ENCODE measurements at regions not wholly inside any gene's neighbourhood (a gene's known extent, or its start where the extent isn't known, plus 50 kb on each side); places are given as distances from the start of the nearest gene placed in this dataset.
"Not testable (repeated sequence)": the region's sequence is repeated elsewhere in the genome, so short reads cannot be mapped to it uniquely, and the experiment has no call there.

DNA sequence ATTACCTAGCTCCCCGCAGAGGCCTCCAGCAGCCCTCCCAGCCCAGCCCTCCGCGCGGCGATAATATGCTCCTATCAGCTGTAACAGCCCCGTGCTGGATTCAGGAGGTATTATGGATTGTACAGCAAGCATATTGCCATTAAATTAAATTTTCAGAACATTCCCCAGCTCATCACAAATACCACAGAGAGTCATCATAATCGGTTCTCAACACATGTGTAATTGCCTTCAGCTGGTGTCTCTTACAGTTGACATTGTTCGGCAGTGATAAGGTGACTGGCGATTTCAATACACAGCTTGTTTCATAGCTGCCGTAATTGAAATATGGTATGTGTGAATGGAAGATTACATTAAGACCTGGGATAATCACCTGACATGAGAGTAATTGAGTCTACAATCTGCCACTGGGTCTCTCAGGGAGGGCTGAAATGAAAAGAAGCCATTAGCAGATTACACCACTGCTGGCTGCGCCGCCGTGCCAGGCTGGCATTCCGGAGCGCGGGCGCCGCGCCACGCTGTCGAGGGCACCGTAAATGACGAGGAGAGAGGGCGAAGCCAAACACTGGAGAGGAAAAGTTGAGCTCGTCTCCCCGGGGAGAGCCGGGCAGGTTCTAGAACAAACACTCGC is 549.4 kb upstream of the SALL3 start:
- no peak for DNase-seq

DNA sequence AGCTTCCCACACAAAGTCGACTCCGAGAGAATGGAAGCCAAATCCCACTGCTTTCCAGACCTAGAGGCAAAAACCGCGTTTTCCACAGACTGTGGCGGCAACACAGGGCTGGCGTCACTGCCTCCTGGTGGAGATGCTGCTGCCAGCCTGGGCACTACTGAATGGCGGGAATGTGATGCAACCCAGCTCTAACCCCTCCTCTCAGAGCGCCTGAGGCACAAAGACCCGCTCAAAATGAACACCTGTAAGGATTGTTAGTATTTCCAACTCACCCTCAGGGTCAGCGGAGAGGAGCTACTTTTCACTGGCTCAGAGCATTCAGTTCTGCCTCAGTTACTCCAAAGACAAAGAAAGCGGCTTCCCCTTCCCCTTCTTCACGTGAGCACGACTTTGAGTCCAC is 548.0 kb upstream of the SALL3 start:
- no peak for DNase-seq

GRCh38 chr18:78433562-78433961 is 546.1 kb upstream of the SALL3 start:
- no peak for DNase-seq

- DNase-seq, result no peak
Observed at GRCh38 chr18:78436110-78436509, 543.5 kb upstream of the SALL3 start.

GRCh38 chr18:78438235-78438634 is 541.4 kb upstream of the SALL3 start:
- DNase-seq, result not testable (repeated sequence)

DNA sequence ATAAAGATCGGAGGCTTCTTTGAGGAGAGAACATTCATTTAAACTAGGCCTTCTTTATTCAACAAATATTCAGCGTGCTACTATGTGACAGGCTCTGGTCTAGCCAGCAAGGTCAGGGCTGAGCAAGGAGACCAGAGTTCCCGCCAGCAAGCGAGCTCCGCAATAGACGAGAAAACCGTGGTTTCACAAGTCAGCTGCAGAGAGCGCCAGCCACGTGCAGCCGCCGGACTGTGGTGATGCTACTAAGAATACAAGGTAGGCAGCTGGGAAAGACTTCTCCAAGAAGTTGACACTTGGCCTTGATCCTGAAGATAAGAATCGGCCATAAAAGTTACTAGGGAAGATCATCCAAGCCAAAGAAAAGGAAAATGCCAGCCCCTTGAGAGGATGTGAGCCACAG is 533.7 kb upstream of the SALL3 start:
- no peak for DNase-seq

GRCh38 chr18:78447211-78447610 is 532.4 kb upstream of the SALL3 start:
- DNase-seq, result no peak

GRCh38 chr18:78448106-78448505 is 531.5 kb upstream of the SALL3 start:
- DNase-seq, result no peak

- DNase-seq, result no peak
Observed at GRCh38 chr18:78448591-78448990, 531.0 kb upstream of the SALL3 start.

GRCh38 chr18:78454221-78454620 is 525.4 kb upstream of the SALL3 start:
- DNase-seq, result no peak

- no peak for DNase-seq
Observed at GRCh38 chr18:78455386-78455785, 524.2 kb upstream of the SALL3 start.

DNA sequence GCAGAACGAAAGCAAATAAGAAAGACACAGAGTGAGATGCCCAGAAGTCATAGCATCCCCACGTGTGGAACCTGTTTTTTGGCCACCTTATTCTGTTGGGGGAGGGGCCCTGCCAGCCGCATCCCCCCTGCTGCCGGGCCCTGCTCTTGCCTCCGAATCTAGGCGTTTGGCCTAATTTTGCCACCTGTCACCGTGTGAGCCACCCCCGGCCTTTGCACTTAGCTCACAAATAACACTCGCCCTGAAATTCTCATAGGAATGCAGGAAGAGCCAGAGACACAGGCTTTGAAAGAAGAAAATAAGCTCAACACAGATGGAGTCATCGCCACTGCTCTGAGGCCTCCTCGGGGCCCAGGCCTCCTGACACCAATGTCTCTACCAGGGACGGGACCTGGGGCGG is 522.6 kb upstream of the SALL3 start:
- DNase-seq, result no peak

- DNase-seq, result no peak
Observed at GRCh38 chr18:78457731-78458130, 521.9 kb upstream of the SALL3 start.

GRCh38 chr18:78458356-78458755 is 521.3 kb upstream of the SALL3 start:
- DNase-seq, result no peak

- DNase-seq, result no peak
Observed at GRCh38 chr18:78459668-78460067, 520.0 kb upstream of the SALL3 start.

DNA sequence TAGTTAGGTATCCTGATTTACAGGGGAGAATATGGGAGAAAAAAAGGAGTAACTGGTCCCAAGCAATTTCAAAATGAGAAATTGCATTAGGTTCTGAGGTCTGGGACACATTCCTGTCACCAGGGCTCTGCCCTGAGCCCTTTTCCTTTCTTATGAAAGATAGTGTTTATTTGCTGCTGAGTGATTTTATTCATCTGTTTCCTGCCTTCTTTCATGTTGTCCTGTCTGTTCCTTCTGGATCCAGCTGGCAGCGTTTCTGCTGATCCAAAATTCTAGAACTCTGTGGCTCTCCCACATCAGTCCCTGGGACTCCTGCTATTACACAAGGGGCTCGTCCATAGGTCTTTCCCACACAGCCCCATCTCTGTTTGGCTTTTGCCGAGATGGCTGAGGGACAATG is 519.1 kb upstream of the SALL3 start:
- DNase-seq, result no peak

- no peak for DNase-seq
Observed at GRCh38 chr18:78473563-78473962, 506.1 kb upstream of the SALL3 start.

DNA sequence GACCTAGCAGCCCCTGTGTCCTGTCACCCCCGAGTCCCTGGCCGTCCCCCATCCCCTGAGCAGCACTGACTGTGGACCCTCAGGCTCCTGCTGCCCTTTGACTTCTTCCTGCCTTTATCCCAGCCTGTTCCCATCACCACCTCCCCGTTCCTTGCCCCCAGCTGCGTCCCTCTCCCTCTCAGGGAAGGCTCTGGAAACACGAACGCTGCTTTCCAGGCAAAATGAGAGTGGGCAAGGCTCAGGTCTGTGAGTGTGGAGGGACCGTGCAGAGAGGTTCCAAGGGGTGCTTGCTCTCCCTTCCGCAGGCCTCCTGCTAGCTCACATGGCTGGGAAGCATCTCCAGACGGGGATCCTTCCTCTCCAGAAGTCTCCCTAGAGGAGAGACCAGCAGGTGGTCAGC is 501.8 kb upstream of the SALL3 start:
- no peak for DNase-seq

DNA sequence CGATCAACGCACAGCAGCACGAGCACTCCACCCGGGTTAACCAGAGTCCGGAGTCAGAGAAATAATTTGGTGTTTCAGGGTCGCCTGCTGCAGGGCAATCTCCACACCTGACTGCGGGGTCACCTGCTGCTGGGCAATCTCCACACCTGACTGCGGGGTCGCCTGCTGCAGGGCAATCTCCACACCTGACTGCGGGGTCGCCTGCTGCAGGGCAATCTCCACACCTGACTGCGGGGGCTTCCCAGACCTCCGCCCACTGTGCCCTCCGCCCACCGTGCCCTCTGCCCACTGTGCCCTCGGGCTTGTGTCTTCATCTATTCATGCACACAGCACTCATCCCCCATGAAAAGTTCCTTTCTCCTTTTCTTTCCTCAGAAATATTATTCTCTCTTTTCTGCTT is 500.2 kb upstream of the SALL3 start:
- DNase-seq, result no peak

DNA sequence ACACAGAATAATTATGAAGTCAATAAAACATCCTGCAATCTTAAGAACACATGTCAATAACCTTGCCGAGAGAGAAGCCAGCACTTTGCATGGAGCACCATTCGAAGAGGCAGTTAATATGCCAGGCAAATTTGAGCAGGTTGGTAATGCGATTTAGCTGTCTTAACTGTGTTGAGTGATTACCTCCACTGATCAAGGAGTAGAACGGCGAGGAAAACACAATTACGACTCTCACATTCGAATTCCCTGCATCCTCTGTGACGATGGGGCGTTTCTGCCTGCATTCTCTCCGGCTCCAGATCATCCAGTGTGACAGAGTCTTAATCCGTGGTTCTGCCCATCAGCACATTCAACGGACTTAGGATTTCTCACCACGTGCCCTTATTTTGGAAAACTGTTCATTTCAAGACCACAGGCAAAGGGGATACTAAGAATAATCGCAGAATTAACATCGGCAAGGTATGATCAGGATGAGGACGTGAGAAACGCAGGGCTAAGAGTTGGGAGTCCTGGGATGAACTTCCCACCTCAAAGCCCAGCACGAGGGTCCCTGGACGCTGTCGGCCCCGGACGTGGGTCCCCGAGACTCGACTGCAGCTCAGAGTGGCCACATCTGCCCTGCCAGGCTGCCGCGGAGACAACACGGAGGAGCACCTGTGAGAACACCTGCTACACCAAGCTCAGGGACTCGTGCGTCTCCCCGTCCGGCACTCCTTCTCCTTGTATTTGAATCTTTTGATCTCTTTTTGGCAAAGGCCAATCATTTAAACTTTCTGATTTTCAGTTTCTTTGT is 499.2 kb upstream of the SALL3 start:
- no peak for DNase-seq

GRCh38 chr18:78482378-78482777 is 497.2 kb upstream of the SALL3 start:
- no peak for DNase-seq

- no peak for DNase-seq
Observed at GRCh38 chr18:78487649-78488048, 492.0 kb upstream of the SALL3 start.

DNA sequence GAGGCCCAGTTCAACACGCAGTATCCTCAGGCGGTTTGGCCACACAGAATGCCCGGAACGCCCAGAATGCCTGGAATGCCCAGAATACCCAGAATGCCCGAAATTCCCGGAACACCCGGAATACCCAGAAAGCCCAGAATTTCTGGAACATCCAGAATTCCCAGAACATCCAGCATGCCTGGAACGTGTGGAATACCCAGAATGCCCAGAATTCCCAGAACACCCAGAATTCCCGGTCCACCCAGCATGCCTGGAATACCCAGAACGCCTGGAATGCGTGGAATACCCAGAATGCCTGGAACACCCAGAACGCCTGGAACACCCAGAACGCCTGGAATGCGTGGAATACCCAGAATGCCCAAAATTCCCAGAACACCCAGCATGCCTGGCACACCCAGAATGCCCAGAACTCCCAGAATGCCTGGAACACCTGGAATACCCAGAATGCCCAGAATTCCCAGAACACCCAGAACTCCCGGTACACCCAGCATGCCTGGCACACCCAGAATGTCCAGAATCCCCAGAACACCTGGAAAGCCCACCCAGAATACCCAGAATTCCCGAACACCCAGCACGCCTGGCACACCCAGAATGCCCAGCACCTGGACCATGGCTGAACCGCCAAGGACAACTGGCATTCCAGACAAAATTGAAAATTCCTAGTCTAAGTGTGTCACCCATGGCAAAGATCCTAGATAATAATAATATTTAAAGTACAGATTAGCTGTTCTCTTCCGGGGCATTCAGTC is 487.4 kb upstream of the SALL3 start:
- DNase-seq, result no peak

DNA sequence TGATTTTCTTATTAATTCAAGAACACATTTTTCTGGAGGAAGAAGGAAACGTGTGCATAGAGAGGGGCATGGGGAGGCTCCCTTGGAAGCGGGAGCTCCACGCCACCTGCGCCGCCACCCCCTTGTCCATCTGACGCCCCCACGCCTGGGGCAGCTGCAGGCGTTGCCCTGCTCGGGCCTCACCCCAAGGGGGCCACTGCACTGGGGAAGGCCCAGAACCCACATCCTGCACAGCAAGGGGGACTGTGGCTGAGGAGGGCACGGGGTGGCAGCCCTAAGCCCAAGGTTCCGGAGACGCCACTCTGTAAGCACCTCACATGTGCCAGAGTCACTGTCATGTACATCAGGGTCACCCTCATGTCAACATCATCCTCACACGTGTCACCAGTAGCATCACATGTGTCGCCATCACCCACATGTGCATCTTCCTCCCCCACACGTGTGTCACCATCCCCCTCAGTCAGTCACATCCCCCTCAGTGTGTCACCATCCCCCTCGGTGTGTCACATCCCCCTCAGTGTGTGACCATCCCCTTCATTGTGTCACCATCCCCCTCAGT is 486.7 kb upstream of the SALL3 start:
- DNase-seq, result no peak

All from NCI-H2171 treated with DMSO at 0.1 percent for 48 hours (cell line).